IMR-90 (cell line): ENCODE measurements at regions not wholly inside any gene's neighbourhood (a gene's known extent, or its start where the extent isn't known, plus 50 kb on each side); places are given as distances from the start of the nearest gene placed in this dataset.

Experiments used
- ATAC-seq: fragments of 200-7000 bp; cut with Tn5 transposase; 2 replicates; pipeline ENCODE4 v1.9.1; 2020; ENCODE audit warnings: low read depth, mild to moderate bottlenecking, moderate library complexity
- BruUV-seq: library from RNA; stranded (reverse); fragments of 400-500 nt; replicated peaks from 2 replicates; lab custom pipeline; 2021; lab: Mats Ljungman, UMichigan
- CTCF ChIA-PET: fragments of 300-600 bp; formaldehyde crosslinking; extraction: SDS; loops from one replicate; lab custom pipeline; 2021; ENCODE audit warnings: antibody characterized with exemption; lab: Yijun Ruan, JAX
- POLR2A ChIA-PET: fragments of 300-600 bp; sonication (Branson Sonifier 250); formaldehyde crosslinking; loops from one replicate; lab custom pipeline; 2022; ENCODE audit warnings: antibody characterized with exemption; ENCODE audit not compliant: unreplicated experiment; lab: Charles Lee
- DNase-seq: peaks from one replicate; pipeline ENCODE4 v3.0.0; 2013
- H2AFZ ChIP-seq: replicated peaks from 2 replicates; pipeline ENCODE3; 2013; ENCODE audit warnings: low read length, mild to moderate bottlenecking; ENCODE audit not compliant: poor library complexity
- H2AK5ac ChIP-seq: 2 replicates; pipeline ENCODE4 v1.6.1; 2013; ENCODE audit warnings: low read depth, low read length, inconsistent platforms
- H2AK9ac ChIP-seq: replicated peaks from 2 replicates; pipeline ENCODE3; 2013; ENCODE audit warnings: mild to moderate bottlenecking, low read depth, low read length, moderate library complexity; ENCODE audit not compliant: poor library complexity
- H2BK120ac ChIP-seq: 2 replicates; pipeline ENCODE4 v1.6.1; 2013; ENCODE audit warnings: low read depth, low read length, inconsistent platforms
- H2BK15ac ChIP-seq: 3 replicates; pipeline ENCODE4 v1.6.1; 2013; ENCODE audit warnings: low read depth, low read length, inconsistent platforms
- H2BK20ac ChIP-seq: 2 replicates; pipeline ENCODE4 v1.6.1; 2013; ENCODE audit warnings: low read depth, mild to moderate bottlenecking, inconsistent platforms, low read length, moderate library complexity
- H2BK5ac ChIP-seq: 2 replicates; pipeline ENCODE4 v1.6.1; 2013; ENCODE audit warnings: mild to moderate bottlenecking, low read depth, low read length, inconsistent platforms; ENCODE audit not compliant: poor library complexity, severe bottlenecking
- H3K14ac ChIP-seq: replicated peaks from 2 replicates; pipeline ENCODE4 v1.6.1; 2013; ENCODE audit warnings: low read depth, low read length, inconsistent platforms
- H3K18ac ChIP-seq: 2 replicates; pipeline ENCODE4 v1.6.1; 2013; ENCODE audit warnings: low read depth, low read length, control low read depth
- H3K23ac ChIP-seq: 2 replicates; pipeline ENCODE4 v1.6.1; 2013; ENCODE audit warnings: low read depth, low read length, inconsistent platforms
- H3K27ac ChIP-seq: 2 replicates; pipeline ENCODE4 v1.5.1; 2013; ENCODE audit warnings: mild to moderate bottlenecking, control low read depth, low read length; ENCODE audit not compliant: insufficient read depth
- H3K27me3 ChIP-seq: 2 replicates; pipeline ENCODE4 v1.6.1; 2013; ENCODE audit warnings: low read length; ENCODE audit not compliant: control insufficient read depth, insufficient read depth
- H3K36me3 ChIP-seq: 2 replicates; pipeline ENCODE4 v1.6.1; 2013; ENCODE audit warnings: low read length, mixed read lengths; ENCODE audit not compliant: control insufficient read depth, insufficient read depth
- H3K4ac ChIP-seq: 2 replicates; pipeline ENCODE4 v1.6.1; 2013; ENCODE audit warnings: low read depth, low read length, inconsistent platforms
- H3K4me1 ChIP-seq: 2 replicates; pipeline ENCODE4 v1.6.1; 2013; ENCODE audit warnings: low read length, mixed read lengths; ENCODE audit not compliant: control insufficient read depth, insufficient read depth
- H3K4me2 ChIP-seq: 2 replicates; pipeline ENCODE4 v1.6.1; 2013; ENCODE audit warnings: low read depth, mild to moderate bottlenecking, control low read depth, low read length, moderate library complexity
- H3K4me3 ChIP-seq: 2 replicates; pipeline ENCODE4 v1.5.1; 2013; ENCODE audit warnings: low read depth, mild to moderate bottlenecking, control low read depth, low read length, moderate library complexity; ENCODE audit not compliant: insufficient read depth
- H3K56ac ChIP-seq: 2 replicates; pipeline ENCODE4 v1.6.1; 2013; ENCODE audit warnings: low read length, inconsistent platforms; ENCODE audit not compliant: insufficient read depth; ENCODE audit errors: extremely low read depth
- H3K79me1 ChIP-seq, 2 experiments: 2 replicates each; pipeline ENCODE4 v1.6.1; 2013; ENCODE audit warnings: low read length in 2 of 2, inconsistent platforms in 1 of 2, low read depth in 1 of 2
- H3K9ac ChIP-seq: 2 replicates; pipeline ENCODE4 v1.6.1; 2013; ENCODE audit warnings: low read depth, low read length, control low read depth
- H3K9me1 ChIP-seq: 2 replicates; pipeline ENCODE4 v1.6.1; 2013; ENCODE audit warnings: low read length, inconsistent platforms; ENCODE audit not compliant: insufficient read depth
- H3K9me3 ChIP-seq: 2 replicates; pipeline ENCODE4 v1.6.1; 2013; ENCODE audit warnings: low read length; ENCODE audit not compliant: control insufficient read depth, insufficient read depth
- H4K20me1 ChIP-seq: 2 replicates; pipeline ENCODE4 v1.6.1; 2013; ENCODE audit warnings: low read length, inconsistent platforms; ENCODE audit not compliant: insufficient read depth
- H4K5ac ChIP-seq: 2 replicates; pipeline ENCODE4 v1.6.1; 2013; ENCODE audit warnings: mild to moderate bottlenecking, low read depth, low read length, control low read depth
- H4K8ac ChIP-seq, 2 experiments: 2 replicates each; pipeline ENCODE4 v1.6.1; 2013; ENCODE audit warnings: low read depth in 2 of 2, low read length in 2 of 2, control low read depth in 1 of 2, inconsistent platforms in 1 of 2
- H4K91ac ChIP-seq: 2 replicates; pipeline ENCODE4 v1.6.1; 2013; ENCODE audit warnings: low read depth, low read length, inconsistent platforms; ENCODE audit not compliant: insufficient read depth
- BHLHE40 ChIP-seq: fragments of 150-350 bp; IDR thresholded peaks from 2 replicates; pipeline ENCODE4 v1.6.1; 2016; ENCODE audit warnings: mild to moderate bottlenecking, low read depth, low read length
- CEBPB ChIP-seq: IDR thresholded peaks from 2 replicates; pipeline ENCODE4 v1.6.1; 2012; ENCODE audit warnings: low read depth, low read length, improper control_type of control experiment
- CHD1 ChIP-seq: IDR thresholded peaks from 2 replicates; pipeline ENCODE4 v1.6.1; 2012; ENCODE audit warnings: low read depth, low read length, improper control_type of control experiment
- FOS ChIP-seq: fragments of 150-350 bp; IDR thresholded peaks from 2 replicates; pipeline ENCODE4 v1.6.1; 2016; ENCODE audit warnings: low read depth, low read length
- MAFK ChIP-seq: IDR thresholded peaks from 2 replicates; pipeline ENCODE4 v1.6.1; 2012; ENCODE audit warnings: low read depth, low read length, improper control_type of control experiment
- MAZ ChIP-seq: IDR thresholded peaks from 2 replicates; pipeline ENCODE4 v1.6.1; 2012; ENCODE audit warnings: low read depth, mild to moderate bottlenecking, low read length, improper control_type of control experiment, moderate library complexity, borderline replicate concordance
- MXI1 ChIP-seq: IDR thresholded peaks from 2 replicates; pipeline ENCODE4 v1.6.1; 2012; ENCODE audit warnings: low read depth, mild to moderate bottlenecking, low read length, moderate library complexity, borderline replicate concordance
- NFE2L2 ChIP-seq: fragments of 150-350 bp; IDR thresholded peaks from 2 replicates; pipeline ENCODE4 v1.6.1; 2016; ENCODE audit warnings: low read depth, mild to moderate bottlenecking, low read length
- POLR2A ChIP-seq: IDR thresholded peaks from 2 replicates; pipeline ENCODE4 v1.6.1; 2012; ENCODE audit warnings: mild to moderate bottlenecking, low read depth, low read length
- RAD21 ChIP-seq: IDR thresholded peaks from 2 replicates; pipeline ENCODE4 v1.6.1; 2012; ENCODE audit warnings: low read length, improper control_type of control experiment
- RCOR1 ChIP-seq: IDR thresholded peaks from 2 replicates; pipeline ENCODE4 v1.6.1; 2012; ENCODE audit warnings: mild to moderate bottlenecking, low read length, improper control_type of control experiment; ENCODE audit not compliant: insufficient replicate concordance
- RFX5 ChIP-seq: IDR thresholded peaks from 2 replicates; pipeline ENCODE4 v1.8.0; 2012; ENCODE audit warnings: low read depth, mild to moderate bottlenecking, low read length, moderate library complexity
- SMC3 ChIP-seq: fragments of 150-350 bp; IDR thresholded peaks from 2 replicates; pipeline ENCODE4 v1.6.1; 2016; ENCODE audit warnings: low read depth, mild to moderate bottlenecking, antibody characterized with exemption, low read length, moderate library complexity
- WGBS, 2 experiments: methylation state at CpG; one replicate each; pipeline versions ENCODE4 v1.1.5 to v1.1.7; 2013; ENCODE audit warnings: missing lambda C conversion rate in 2 of 2; ENCODE audit not compliant: insufficient read length in 1 of 2; ENCODE audit errors: extremely low coverage in 2 of 2; 5-methylcytosine and 5-hydroxymethylcytosine counted together
- dilution Hi-C: fragments of 300-500 bp; cut with HindIII; formaldehyde crosslinking; loops from one replicate; pipeline ENCODE4 v1.14.3; 2018; ENCODE audit warnings: low sequenced_read_pairs; ENCODE audit not compliant: unreplicated experiment
- in situ Hi-C: fragments of 300-500 bp; cut with MboI; formaldehyde crosslinking; loops from 3 replicates; pipeline ENCODE4 v1.14.3; 2019; ENCODE audit warnings: low sequenced_read_pairs, inconsistent platforms, mixed read lengths
- intact Hi-C: fragments of 100-400 bp; cut with micrococcal nuclease; formaldehyde crosslinking; loops from 2 replicates; pipeline ENCODE4 v1.10.0; 2022
- TF ChIP-seq, protein P1 (sequence below): fragments of 150-350 bp; IDR thresholded peaks from 2 replicates; pipeline ENCODE4 v1.6.1; 2017; ENCODE audit warnings: mild to moderate bottlenecking, antibody characterized with exemption, low read length, low read depth
- TF ChIP-seq, protein P2 (sequence below): fragments of 150-350 bp; IDR thresholded peaks from 2 replicates; pipeline ENCODE4 v1.6.1; 2016; ENCODE audit warnings: low read depth, mild to moderate bottlenecking, low read length, moderate library complexity, borderline replicate concordance
- TF ChIP-seq, protein P3 (sequence below): conservative IDR thresholded peaks from 2 replicates; pipeline ENCODE4 v1.5.1; 2012; ENCODE audit warnings: mild to moderate bottlenecking, low read depth, low read length, improper control_type of control experiment

DNA sequence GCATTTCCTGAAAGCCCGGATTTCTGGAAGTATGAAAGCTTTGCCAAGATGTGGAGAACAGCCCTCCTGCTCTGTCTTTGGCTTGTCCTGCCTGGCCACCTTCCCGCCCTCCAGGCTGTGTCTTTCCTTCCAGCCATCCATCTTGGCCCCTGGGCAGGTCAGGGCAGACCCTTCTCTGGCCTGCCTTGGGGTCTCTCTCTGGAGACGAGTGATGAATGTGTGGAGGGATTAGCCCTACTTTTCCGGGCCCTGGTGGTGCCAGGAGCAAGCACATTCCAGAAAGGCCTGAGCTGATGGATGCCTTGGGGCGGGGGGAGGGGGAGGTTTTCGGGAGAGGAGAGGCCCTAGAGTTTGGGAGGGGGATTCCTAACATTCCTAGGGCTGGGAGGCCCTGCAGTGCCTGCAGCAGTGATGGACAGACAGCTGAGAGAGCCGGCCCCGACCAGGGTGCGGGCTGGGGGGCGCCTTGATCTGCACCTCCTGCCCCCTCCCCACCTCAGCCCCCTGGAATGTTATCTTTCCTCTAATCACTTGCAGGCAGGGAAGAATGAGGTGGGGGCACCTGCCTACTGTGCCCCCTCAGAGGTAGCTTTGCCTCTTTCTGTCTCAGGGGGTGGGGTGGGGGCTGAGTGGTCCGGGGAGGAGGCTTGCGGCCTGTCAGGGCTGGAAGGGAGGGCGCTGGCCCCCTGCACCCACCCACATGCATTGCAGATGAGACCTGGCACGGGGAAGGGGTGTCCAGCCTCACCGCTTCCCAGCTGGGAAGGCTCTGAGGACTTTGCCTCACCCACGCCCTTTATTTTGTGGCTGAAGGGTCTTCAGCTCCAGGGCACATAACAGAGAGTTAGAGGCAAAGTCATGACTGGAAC lies 156.2 kb downstream of the DDX1 start:
- in situ Hi-C loops = no loop called here
- Histone ChIP-seq H3K4me1 (no peaks in the 10 kb centered on the region), H2AK9ac (no peak overlapping the region), H3K9me3 (no peaks in the 10 kb centered on the region), H3K79me1 (no peaks in the 10 kb centered on the region), H4K5ac (no peak overlapping the region), H4K8ac (no peak overlapping the region), H3K27me3 (no peaks in the 10 kb centered on the region), H3K4ac (no peak overlapping the region), H3K36me3 (no peaks in the 10 kb centered on the region), H3K23ac (no peak overlapping the region), H3K56ac (no peak overlapping the region), H3K4me3 (no peak overlapping the region), H3K4me2 (no peak overlapping the region), H4K20me1 (no peaks in the 10 kb centered on the region), H3K9ac (no peak overlapping the region), H2BK120ac (no peak overlapping the region), H4K91ac (no peak overlapping the region), H2BK20ac (no peak overlapping the region), H2AK5ac (no peak overlapping the region), H3K14ac (no peak overlapping the region), H3K27ac (no peak overlapping the region), H2BK15ac (no peak overlapping the region), H2AFZ (no peak overlapping the region), H2BK5ac (no peak overlapping the region), H3K9me1 (no peaks in the 10 kb centered on the region), H3K18ac (no peak overlapping the region)
- 0% methylated on average over 1 of the region's 16 CpGs; no CpG with 5 or more reads in 1 of the 2 experiments for WGBS, 2 experiments
- no peak for ATAC-seq
- CTCF ChIA-PET = no interaction called here
- DNase-seq = no peak
- POLR2A ChIA-PET = no interaction called here
- dilution Hi-C loops = no loop called here
- BruUV-seq = no TSS peak
- TF ChIP-seq, protein P1, sequence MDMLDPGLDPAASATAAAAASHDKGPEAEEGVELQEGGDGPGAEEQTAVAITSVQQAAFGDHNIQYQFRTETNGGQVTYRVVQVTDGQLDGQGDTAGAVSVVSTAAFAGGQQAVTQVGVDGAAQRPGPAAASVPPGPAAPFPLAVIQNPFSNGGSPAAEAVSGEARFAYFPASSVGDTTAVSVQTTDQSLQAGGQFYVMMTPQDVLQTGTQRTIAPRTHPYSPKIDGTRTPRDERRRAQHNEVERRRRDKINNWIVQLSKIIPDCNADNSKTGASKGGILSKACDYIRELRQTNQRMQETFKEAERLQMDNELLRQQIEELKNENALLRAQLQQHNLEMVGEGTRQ = no peak
- TF ChIP-seq CEBPB (no peak), MAZ (no peak), BHLHE40 (no peak), RCOR1 (no peak), MXI1 (no peak), CHD1 (no peak), POLR2A (no peak), FOS (no peak), RAD21 (no peak), SMC3 (no peak), NFE2L2 (no peak), MAFK (no peak), RFX5 (no peak)
- TF ChIP-seq, protein P2, sequence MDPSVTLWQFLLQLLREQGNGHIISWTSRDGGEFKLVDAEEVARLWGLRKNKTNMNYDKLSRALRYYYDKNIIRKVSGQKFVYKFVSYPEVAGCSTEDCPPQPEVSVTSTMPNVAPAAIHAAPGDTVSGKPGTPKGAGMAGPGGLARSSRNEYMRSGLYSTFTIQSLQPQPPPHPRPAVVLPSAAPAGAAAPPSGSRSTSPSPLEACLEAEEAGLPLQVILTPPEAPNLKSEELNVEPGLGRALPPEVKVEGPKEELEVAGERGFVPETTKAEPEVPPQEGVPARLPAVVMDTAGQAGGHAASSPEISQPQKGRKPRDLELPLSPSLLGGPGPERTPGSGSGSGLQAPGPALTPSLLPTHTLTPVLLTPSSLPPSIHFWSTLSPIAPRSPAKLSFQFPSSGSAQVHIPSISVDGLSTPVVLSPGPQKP = no peak
- TF ChIP-seq, protein P3, sequence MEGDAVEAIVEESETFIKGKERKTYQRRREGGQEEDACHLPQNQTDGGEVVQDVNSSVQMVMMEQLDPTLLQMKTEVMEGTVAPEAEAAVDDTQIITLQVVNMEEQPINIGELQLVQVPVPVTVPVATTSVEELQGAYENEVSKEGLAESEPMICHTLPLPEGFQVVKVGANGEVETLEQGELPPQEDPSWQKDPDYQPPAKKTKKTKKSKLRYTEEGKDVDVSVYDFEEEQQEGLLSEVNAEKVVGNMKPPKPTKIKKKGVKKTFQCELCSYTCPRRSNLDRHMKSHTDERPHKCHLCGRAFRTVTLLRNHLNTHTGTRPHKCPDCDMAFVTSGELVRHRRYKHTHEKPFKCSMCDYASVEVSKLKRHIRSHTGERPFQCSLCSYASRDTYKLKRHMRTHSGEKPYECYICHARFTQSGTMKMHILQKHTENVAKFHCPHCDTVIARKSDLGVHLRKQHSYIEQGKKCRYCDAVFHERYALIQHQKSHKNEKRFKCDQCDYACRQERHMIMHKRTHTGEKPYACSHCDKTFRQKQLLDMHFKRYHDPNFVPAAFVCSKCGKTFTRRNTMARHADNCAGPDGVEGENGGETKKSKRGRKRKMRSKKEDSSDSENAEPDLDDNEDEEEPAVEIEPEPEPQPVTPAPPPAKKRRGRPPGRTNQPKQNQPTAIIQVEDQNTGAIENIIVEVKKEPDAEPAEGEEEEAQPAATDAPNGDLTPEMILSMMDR = no peak
- intact Hi-C loops = no loop called here
